ENCODE measurements at regions not wholly inside any gene's neighbourhood (a gene's known extent, or its start where the extent isn't known, plus 50 kb on each side); places are given as distances from the start of the nearest gene placed in this dataset.
"Not testable (repeated sequence)": the region's sequence is repeated elsewhere in the genome, so short reads cannot be mapped to it uniquely, and the experiment has no call there.

- Histone ChIP-seq H3K36me3 (no peaks in the 10 kb centered on the region), H3K4me1 (no peaks in the 10 kb centered on the region), H3K27me3 (peaks cover 0 to 4% of the 10 kb centered on the region in 2 donors), H3K27ac (peak overlapping the region in 1 of 2 donors; percentile 10), H3K4me3 (no peak overlapping the region), H3K9me3 (no peaks in the 10 kb centered on the region)
- DNase-seq (ENCODE audit: low spot score) = no peak
- TF ChIP-seq, protein P1, sequence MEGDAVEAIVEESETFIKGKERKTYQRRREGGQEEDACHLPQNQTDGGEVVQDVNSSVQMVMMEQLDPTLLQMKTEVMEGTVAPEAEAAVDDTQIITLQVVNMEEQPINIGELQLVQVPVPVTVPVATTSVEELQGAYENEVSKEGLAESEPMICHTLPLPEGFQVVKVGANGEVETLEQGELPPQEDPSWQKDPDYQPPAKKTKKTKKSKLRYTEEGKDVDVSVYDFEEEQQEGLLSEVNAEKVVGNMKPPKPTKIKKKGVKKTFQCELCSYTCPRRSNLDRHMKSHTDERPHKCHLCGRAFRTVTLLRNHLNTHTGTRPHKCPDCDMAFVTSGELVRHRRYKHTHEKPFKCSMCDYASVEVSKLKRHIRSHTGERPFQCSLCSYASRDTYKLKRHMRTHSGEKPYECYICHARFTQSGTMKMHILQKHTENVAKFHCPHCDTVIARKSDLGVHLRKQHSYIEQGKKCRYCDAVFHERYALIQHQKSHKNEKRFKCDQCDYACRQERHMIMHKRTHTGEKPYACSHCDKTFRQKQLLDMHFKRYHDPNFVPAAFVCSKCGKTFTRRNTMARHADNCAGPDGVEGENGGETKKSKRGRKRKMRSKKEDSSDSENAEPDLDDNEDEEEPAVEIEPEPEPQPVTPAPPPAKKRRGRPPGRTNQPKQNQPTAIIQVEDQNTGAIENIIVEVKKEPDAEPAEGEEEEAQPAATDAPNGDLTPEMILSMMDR (IDR thresholded peaks at IDR 0.05) = no peak
These were observed 416.4 kb downstream of the MIAT start for GRCh38 chr22:27073601-27074425.

DNA sequence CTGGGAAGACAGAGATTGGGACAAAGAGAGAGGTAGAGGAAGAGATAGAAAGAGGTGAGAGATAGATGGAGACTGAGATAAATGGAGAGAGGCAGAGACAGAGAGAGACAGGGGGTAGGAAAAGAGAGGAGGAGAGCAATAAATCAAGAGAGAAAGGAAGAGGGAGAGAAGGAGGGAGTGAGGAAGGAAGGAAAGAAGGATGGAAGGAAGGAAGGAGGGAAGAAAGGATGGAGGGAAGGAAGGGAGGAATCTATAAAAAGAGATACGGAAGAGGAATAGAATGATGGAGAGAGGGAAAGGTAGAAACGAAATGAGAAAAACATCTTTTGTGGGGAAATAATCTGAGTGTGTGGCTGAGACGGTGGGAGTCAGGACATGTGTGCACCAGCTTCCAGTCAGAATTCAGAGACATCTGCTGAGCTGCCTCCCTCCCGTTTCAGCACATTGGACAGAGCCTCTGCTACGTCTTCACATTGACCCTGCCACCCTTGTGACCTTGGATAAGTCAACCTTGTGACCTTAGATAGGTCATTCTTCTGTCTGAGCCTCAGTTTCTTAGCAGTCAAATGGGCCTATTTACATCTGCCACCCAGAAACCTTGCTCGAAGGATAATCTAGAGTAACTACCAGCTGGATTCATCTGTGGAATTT lies 417.8 kb downstream of the MIAT start:
- H3K4me1 ChIP-seq = no peaks in the 10 kb centered on the region
- no peak overlapping the region for H3K27ac ChIP-seq
- H3K27me3 ChIP-seq = peaks cover 0 to 4% of the 10 kb centered on the region in 2 donors
- no peaks in the 10 kb centered on the region for H3K9me3 ChIP-seq
- DNase-seq (ENCODE audit: low spot score) = no peak
- no peak overlapping the region for H3K4me3 ChIP-seq
- TF ChIP-seq, protein P1 (IDR thresholded peaks at IDR 0.05) = no peak
- no peaks in the 10 kb centered on the region for H3K36me3 ChIP-seq

DNA sequence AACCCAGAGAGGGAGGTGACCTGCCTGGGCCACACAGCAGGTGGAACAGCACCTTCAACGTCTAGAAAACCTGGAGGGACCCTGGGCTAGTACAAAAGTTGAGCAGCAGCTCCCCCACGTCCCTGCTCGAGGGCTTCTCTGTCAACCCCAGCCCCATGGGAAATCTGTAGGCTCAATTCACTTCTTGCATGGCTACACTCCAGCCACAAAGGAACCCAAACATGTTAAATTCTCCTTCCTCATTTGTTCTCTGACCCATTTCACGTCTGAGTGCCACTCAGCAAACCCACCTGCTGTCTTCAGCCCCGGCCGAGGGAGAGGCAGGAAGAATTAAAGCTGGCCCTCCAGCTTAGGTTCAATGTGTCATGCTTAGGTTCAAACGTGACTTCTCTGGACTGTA lies 418.5 kb downstream of the MIAT start:
- no peak overlapping the region for H3K4me3 ChIP-seq
- H3K36me3 ChIP-seq = no peaks in the 10 kb centered on the region
- no peaks in the 10 kb centered on the region for H3K4me1 ChIP-seq
- no peaks in the 10 kb centered on the region for H3K9me3 ChIP-seq
- H3K27me3 ChIP-seq = peaks cover 0 to 4% of the 10 kb centered on the region in 2 donors
- TF ChIP-seq, protein P1 (IDR thresholded peaks at IDR 0.05) = no peak
- H3K27ac ChIP-seq = no peak overlapping the region
- DNase-seq (ENCODE audit: low spot score) = no peak

GRCh38 chr22:27078064-27078463 lies 420.7 kb downstream of the MIAT start:
- H3K27ac ChIP-seq; DNase-seq (ENCODE audit: low spot score); H3K27me3 ChIP-seq; H3K4me3 ChIP-seq; H3K9me3 ChIP-seq; H3K36me3 ChIP-seq; H3K4me1 ChIP-seq: not testable (repeated sequence)

DNA sequence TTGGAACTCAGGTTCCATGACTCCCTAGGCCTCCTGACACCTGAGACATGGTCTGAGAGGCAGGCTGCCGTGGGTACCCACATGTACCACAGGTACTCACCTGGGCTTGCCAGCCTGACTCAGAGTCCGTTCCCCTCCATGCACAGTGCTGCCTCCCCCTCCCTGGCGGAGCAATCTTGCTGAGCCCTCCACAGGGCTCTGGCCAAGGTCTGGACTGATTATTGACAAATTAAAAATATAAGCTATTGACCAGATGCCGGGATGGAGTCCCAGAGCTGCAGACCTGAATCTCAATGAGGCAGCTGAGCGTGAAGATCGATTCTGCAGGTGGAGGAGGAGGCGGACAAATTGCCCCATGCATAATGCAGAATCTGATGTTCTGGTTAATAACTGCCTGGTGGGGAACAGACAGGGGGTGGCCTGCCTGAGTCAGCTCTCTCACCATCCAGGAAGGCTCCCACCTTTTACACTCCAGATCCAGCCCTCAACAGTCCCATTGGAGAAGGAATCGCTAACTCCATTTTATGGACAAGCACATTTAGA lies 422.7 kb downstream of the MIAT start:
- H3K4me1 ChIP-seq = no peaks in the 10 kb centered on the region
- TF ChIP-seq, protein P1 (IDR thresholded peaks at IDR 0.05) = no peak
- H3K27ac ChIP-seq = no peak overlapping the region
- H3K4me3 ChIP-seq = no peak overlapping the region
- DNase-seq (ENCODE audit: low spot score) = no peak
- H3K9me3 ChIP-seq = no peaks in the 10 kb centered on the region
- H3K27me3 ChIP-seq = peaks cover 0 to 4% of the 10 kb centered on the region in 2 donors
- no peaks in the 10 kb centered on the region for H3K36me3 ChIP-seq

DNA sequence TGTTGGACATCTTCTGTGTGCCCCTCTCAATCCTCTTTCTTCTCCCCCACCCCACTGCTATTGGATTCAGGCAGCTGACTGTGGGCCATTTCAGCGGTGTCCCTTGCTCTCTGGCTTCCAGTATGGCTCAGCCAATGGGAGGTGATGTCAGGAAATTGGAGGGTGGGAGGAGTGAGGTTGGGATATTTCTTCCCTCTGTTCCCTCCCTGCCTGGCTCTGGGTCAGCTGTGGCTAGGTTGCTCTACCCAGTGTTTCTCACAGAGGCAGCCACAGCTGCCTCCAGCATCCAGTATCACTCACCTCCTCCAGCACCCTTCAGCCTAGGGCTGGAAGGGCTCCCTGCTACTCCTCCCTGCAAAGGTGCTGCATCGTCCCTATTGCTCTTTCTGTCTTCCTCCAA lies 423.5 kb downstream of the MIAT start:
- Histone ChIP-seq H3K27me3 (peaks cover 0 to 4% of the 10 kb centered on the region in 2 donors), H3K27ac (no peak overlapping the region), H3K36me3 (no peaks in the 10 kb centered on the region), H3K4me1 (no peaks in the 10 kb centered on the region), H3K9me3 (no peaks in the 10 kb centered on the region), H3K4me3 (no peak overlapping the region)
- TF ChIP-seq, protein P1 (IDR thresholded peaks at IDR 0.05) = no peak
- DNase-seq (ENCODE audit: low spot score) = no peak

Data from right atrium auricular region (tissue), 2 donors.